ENCODE measurements at regions not wholly inside any gene's neighbourhood (a gene's known extent, or its start where the extent isn't known, plus 50 kb on each side); places are given as distances from the start of the nearest gene placed in this dataset.

DNA sequence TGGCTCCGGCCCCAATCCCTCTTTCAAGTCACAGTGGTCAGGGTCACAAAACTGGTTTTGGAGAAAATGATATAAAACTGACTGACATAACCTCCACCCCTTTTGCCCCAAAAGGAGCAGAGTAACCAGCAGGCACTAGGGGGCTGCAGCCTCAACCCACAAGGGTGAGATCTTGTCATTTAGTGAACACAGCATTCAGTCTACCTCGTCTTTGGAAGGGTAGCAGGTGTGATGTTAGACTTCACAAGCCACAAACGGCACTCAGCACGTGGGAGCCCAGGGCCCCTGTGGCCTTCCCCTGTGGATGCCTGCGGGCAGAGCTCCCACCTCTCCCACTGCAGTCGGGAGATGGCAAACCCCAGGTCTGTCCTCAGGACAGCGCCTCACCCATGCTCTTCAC is 372.1 kb upstream of the MYT1L start:
- Histone ChIP-seq H4K20me1 (ENCODE audit: insufficient read depth, low read length) (no peaks in the 10 kb centered on the region), H3K79me2 (ENCODE audit: low read length) (no peaks in the 10 kb centered on the region), H3K27me3 (ENCODE audit: low read depth, low read length) (no peaks in the 10 kb centered on the region), H3K27ac (ENCODE audit: low read length) (no peak overlapping the region), H3K9ac (ENCODE audit: low read length) (no peak overlapping the region), H3K4me2 (ENCODE audit: low read length) (no peak overlapping the region), H3K9me3 (ENCODE audit: insufficient read depth, low read length) (no peaks in the 10 kb centered on the region), H3K4me3 (ENCODE audit: low read length) (no peak overlapping the region), H2AFZ (ENCODE audit: low read depth, low read length) (no peak overlapping the region), H3K4me1 (ENCODE audit: low read length) (no peaks in the 10 kb centered on the region), H3K36me3 (replicated peaks; ENCODE audit: low read depth, low read length) (no peaks in the 10 kb centered on the region)
- TF ChIP-seq CTCF (IDR thresholded peaks at IDR 0.05; ENCODE audit: low read depth, low read length) = no peak
- TF ChIP-seq EZH2phosphoT487 (IDR thresholded peaks at IDR 0.05; ENCODE audit: low read depth) = no peak

DNA sequence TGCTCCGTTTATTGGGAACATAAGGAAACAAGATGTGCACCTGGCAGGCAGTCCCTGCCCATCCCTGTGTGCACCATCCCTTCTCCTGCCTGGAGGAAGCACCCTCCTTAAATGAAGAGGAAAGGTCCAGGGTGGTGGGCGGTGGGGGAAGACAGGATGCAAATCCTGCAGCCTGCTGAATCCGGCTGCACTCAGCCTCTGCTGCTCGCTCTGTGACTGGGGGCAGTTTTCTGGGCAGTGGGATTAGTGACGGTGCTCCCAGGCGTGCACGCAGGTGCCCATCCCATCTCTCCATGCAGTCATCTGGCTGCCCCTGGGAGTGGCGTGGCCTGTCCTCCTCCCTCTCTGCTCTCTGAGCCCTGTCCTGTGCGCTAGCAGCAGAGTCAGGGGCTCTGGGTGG is 371.3 kb upstream of the MYT1L start:
- no peak overlapping the region for H3K27ac ChIP-seq (ENCODE audit: low read length)
- H3K4me2 ChIP-seq (ENCODE audit: low read length) = no peak overlapping the region
- no peaks in the 10 kb centered on the region for H3K4me1 ChIP-seq (ENCODE audit: low read length)
- no peaks in the 10 kb centered on the region for H3K36me3 ChIP-seq (replicated peaks; ENCODE audit: low read depth, low read length)
- H3K4me3 ChIP-seq (ENCODE audit: low read length) = no peak overlapping the region
- no peak overlapping the region for H2AFZ ChIP-seq (ENCODE audit: low read depth, low read length)
- no peaks in the 10 kb centered on the region for H4K20me1 ChIP-seq (ENCODE audit: insufficient read depth, low read length)
- no peaks in the 10 kb centered on the region for H3K9me3 ChIP-seq (ENCODE audit: insufficient read depth, low read length)
- no peaks in the 10 kb centered on the region for H3K79me2 ChIP-seq (ENCODE audit: low read length)
- H3K27me3 ChIP-seq (ENCODE audit: low read depth, low read length) = no peaks in the 10 kb centered on the region
- H3K9ac ChIP-seq (ENCODE audit: low read length) = no peak overlapping the region
- TF ChIP-seq EZH2phosphoT487 (IDR thresholded peaks at IDR 0.05; ENCODE audit: low read depth) (no peak), CTCF (IDR thresholded peaks at IDR 0.05; ENCODE audit: low read depth, low read length) (no peak)

GRCh38 chr2:2701813-2702212 is 370.7 kb upstream of the MYT1L start:
- no peak overlapping the region for H3K27ac ChIP-seq (ENCODE audit: low read length)
- H3K79me2 ChIP-seq (ENCODE audit: low read length) = no peaks in the 10 kb centered on the region
- H3K27me3 ChIP-seq (ENCODE audit: low read depth, low read length) = no peaks in the 10 kb centered on the region
- no peaks in the 10 kb centered on the region for H3K36me3 ChIP-seq (replicated peaks; ENCODE audit: low read depth, low read length)
- no peak overlapping the region for H3K4me2 ChIP-seq (ENCODE audit: low read length)
- H4K20me1 ChIP-seq (ENCODE audit: insufficient read depth, low read length) = no peaks in the 10 kb centered on the region
- TF ChIP-seq EZH2phosphoT487 (IDR thresholded peaks at IDR 0.05; ENCODE audit: low read depth) (no peak), CTCF (IDR thresholded peaks at IDR 0.05; ENCODE audit: low read depth, low read length) (no peak)
- no peaks in the 10 kb centered on the region for H3K4me1 ChIP-seq (ENCODE audit: low read length)
- H3K9ac ChIP-seq (ENCODE audit: low read length) = no peak overlapping the region
- no peaks in the 10 kb centered on the region for H3K9me3 ChIP-seq (ENCODE audit: insufficient read depth, low read length)
- H2AFZ ChIP-seq (ENCODE audit: low read depth, low read length) = no peak overlapping the region
- H3K4me3 ChIP-seq (ENCODE audit: low read length) = no peak overlapping the region

DNA sequence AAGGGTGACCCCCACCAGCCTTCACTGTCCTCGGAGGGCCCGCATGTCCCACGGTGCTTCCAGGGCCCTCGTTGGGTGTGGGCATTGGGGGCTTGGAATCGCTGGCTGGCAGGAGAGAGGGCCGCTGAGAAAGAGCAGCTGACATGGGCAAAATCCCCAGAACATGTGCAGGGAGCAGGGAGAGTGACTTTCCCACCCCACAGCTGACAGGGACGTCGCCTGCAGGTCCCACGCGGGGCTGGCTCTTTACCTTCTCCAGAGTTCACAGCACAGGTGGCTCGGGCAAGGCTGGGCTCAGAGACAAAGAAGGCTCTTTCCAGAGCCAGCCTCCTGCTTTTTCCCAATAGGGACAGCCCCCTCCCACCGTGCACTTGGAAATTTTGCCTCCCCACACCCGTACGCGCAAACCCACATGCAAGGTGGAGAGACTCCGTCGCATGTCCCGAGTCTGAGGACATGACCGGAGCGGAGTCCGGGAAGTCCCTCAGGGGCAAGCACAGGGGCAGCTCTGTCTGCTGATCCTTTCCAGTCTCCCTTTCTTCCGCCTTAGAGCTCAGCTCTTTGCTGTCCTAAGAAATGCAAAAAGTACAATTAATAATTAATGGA is 370.2 kb upstream of the MYT1L start:
- Histone ChIP-seq H3K4me2 (ENCODE audit: low read length) (no peak overlapping the region), H3K36me3 (replicated peaks; ENCODE audit: low read depth, low read length) (no peaks in the 10 kb centered on the region), H3K4me1 (ENCODE audit: low read length) (no peaks in the 10 kb centered on the region), H3K27ac (ENCODE audit: low read length) (no peak overlapping the region), H4K20me1 (ENCODE audit: insufficient read depth, low read length) (no peaks in the 10 kb centered on the region), H3K4me3 (ENCODE audit: low read length) (no peak overlapping the region), H2AFZ (ENCODE audit: low read depth, low read length) (no peak overlapping the region), H3K79me2 (ENCODE audit: low read length) (no peaks in the 10 kb centered on the region), H3K9ac (ENCODE audit: low read length) (no peak overlapping the region), H3K9me3 (ENCODE audit: insufficient read depth, low read length) (no peaks in the 10 kb centered on the region), H3K27me3 (ENCODE audit: low read depth, low read length) (no peaks in the 10 kb centered on the region)
- TF ChIP-seq EZH2phosphoT487 (IDR thresholded peaks at IDR 0.05; ENCODE audit: low read depth) (no peak), CTCF (IDR thresholded peaks at IDR 0.05; ENCODE audit: low read depth, low read length) (no peak)
